ENCODE measurements at regions not wholly inside any gene's neighbourhood (a gene's known extent, or its start where the extent isn't known, plus 50 kb on each side); places are given as distances from the start of the nearest gene placed in this dataset.

DNA sequence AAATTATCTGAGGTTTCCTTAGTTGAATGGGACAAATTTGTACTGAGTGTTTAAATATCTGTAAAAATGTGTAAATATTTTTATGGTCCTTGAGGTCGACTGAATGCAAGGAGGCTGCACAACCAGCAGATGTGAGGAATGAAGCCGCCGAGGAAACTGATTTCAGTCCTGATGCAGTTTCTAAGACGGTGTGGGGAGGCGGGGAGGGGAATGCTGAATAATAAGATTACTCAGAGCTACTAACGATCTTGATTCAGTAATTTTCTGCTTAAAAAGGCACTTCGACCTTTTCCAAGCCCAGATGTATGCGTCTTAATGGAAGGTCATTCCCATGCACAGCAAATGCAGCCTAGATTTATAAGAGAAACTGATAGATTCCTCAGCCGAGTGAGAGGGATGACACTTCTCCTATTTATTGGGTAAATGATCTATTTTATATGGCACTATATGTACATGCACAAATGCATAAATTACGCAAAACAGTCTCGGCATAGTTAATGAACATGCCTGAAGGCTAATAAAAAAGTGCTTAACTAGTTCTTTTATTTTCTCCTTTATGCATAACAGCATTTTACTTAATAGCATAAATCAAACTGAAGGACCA lies 167.6 kb upstream of the PITRM1 start:
- DNase-seq (ENCODE audit: low read depth) = no peak
- H3K4me3 ChIP-seq (ENCODE audit: low read depth, low read length) = no peak overlapping the region
- TF ChIP-seq, protein P1, sequence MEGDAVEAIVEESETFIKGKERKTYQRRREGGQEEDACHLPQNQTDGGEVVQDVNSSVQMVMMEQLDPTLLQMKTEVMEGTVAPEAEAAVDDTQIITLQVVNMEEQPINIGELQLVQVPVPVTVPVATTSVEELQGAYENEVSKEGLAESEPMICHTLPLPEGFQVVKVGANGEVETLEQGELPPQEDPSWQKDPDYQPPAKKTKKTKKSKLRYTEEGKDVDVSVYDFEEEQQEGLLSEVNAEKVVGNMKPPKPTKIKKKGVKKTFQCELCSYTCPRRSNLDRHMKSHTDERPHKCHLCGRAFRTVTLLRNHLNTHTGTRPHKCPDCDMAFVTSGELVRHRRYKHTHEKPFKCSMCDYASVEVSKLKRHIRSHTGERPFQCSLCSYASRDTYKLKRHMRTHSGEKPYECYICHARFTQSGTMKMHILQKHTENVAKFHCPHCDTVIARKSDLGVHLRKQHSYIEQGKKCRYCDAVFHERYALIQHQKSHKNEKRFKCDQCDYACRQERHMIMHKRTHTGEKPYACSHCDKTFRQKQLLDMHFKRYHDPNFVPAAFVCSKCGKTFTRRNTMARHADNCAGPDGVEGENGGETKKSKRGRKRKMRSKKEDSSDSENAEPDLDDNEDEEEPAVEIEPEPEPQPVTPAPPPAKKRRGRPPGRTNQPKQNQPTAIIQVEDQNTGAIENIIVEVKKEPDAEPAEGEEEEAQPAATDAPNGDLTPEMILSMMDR (IDR thresholded peaks at IDR 0.05; ENCODE audit: insufficient read depth, low read depth, low read length) = no peak

DNA sequence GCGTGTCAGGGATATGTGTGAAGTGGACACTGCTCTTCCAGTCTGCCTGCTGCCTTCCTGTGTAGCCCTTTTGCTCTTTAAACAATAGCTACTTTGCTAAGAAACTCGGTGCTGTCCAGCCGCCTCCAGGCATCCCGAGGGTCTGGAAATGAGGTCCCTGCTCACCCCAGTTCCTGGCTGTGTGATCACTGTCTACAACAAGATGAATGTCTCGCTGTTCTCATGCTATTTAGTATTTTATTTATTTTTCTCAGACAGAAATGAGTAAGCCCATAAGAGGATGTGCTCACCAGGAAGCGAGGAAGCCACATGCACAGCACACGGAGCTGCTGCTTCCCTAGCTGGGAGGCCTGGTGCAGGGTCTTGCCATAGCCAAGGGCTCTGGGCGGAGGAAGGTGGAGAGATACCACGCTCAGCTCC lies 167.0 kb upstream of the PITRM1 start:
- no peak overlapping the region for H3K4me3 ChIP-seq (ENCODE audit: low read depth, low read length)
- TF ChIP-seq, protein P1 (IDR thresholded peaks at IDR 0.05; ENCODE audit: insufficient read depth, low read depth, low read length) = no peak
- peak; percentile 28 for DNase-seq (ENCODE audit: low read depth)

DNA sequence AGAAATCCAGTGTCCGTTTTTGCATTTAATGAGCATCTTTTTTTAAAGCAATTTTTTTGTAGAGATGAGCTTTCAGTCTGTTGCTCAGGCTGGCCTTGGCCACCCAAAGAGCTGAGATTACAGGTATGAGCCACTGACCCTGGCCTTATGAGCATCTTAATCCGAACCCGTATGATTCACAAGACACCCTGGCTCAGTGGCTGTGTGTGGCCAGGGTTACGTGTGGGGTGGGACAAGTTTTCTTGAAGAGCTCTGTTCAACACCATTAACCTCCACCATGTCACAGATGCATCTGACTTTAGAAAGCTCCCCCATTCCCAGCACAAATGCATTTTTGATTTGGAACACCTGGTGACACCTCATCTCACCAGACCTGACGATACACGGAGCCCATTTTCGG lies 166.5 kb upstream of the PITRM1 start:
- DNase-seq (ENCODE audit: low read depth) = no peak
- TF ChIP-seq, protein P1 (IDR thresholded peaks at IDR 0.05; ENCODE audit: insufficient read depth, low read depth, low read length) = no peak
- no peak overlapping the region for H3K4me3 ChIP-seq (ENCODE audit: low read depth, low read length)

DNA sequence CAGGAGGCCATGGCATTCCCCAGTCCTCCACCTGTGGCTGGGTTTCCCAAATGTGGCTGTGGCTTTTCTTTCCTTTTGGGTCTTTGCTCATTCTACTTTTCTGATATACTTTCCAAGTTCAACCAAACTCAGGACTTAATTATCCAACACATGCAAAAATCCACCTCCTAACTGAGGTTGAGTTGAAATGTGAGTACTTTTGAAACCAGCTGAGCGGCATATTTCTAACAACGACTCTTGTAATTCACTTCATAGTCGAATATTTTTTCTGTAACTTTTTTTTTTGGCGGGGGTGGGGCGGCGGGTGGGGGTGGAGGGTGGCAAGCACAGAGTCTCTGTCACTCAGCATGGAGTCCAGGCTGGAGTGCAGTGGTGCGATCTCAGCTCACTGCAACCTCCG lies 165.2 kb upstream of the PITRM1 start:
- TF ChIP-seq, protein P1 (IDR thresholded peaks at IDR 0.05; ENCODE audit: insufficient read depth, low read depth, low read length) = no peak

DNA sequence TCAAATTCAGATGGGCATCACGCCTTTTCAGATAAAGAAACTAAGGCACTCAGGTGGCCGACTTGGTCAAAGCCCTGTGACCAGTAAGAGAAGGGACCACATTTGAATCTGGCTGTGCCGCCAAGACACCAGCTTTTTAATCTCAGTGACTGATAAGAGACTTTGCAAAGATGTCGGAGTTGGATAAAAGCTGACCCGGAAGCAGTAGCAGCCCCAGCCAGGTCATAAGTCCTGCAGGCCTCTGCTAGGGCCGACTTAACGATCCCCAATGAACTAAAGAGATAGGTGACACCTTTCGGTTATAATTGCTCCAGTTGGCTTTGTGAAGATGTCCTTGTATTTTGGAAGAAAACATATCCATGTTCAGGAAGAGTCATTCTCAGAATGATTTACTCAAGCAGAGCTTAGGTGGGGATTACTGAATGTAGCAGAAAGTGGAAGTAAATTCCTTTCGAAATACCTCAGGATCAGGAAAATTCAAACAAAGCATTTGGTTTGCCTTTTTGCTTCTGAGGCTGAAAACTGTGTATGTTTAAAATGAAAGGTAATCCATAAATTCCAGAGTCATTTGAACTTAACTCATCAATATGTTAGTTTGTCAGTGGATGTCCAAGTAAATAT lies 164.2 kb upstream of the PITRM1 start:
- H3K4me3 ChIP-seq (ENCODE audit: low read depth, low read length) = no peak overlapping the region
- peak; percentile 37 for DNase-seq (ENCODE audit: low read depth)
- TF ChIP-seq, protein P1 (IDR thresholded peaks at IDR 0.05; ENCODE audit: insufficient read depth, low read depth, low read length) = no peak

More for the DNA sequence above, 165.2 kb upstream of the PITRM1 start:
- no peak for DNase-seq (ENCODE audit: low read depth)
- H3K4me3 ChIP-seq (ENCODE audit: low read depth, low read length) = no peak overlapping the region

DNA sequence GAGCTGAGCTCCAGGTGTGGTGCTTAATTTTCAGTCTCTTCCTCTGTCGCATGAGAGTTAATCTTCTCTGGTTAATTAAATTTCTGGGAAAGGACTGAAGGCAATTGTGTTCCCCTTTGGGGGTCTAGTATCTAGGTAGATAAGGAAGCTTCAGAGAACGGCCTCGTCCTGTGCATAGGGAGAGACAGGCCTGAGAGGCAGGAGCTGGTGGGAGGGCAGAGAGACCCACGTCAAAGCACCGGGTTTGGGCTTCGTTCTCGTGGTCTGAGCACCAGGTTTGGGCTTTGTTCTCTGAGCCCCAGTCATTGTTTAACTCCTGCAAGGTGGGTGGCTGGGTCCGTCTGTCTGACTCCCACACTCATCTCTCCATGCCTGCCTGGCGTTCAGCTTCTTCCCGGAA lies 160.8 kb upstream of the PITRM1 start:
- TF ChIP-seq, protein P1 (IDR thresholded peaks at IDR 0.05; ENCODE audit: insufficient read depth, low read depth, low read length) = no peak
- H3K4me3 ChIP-seq (ENCODE audit: low read depth, low read length) = no peak overlapping the region

More for the DNA sequence above, 160.8 kb upstream of the PITRM1 start:
- DNase-seq (ENCODE audit: low read depth) = no peak

All from fibroblast of villous mesenchyme (primary cell).